ENCODE measurements at regions not wholly inside any gene's neighbourhood (a gene's known extent, or its start where the extent isn't known, plus 50 kb on each side); places are given as distances from the start of the nearest gene placed in this dataset.

DNA sequence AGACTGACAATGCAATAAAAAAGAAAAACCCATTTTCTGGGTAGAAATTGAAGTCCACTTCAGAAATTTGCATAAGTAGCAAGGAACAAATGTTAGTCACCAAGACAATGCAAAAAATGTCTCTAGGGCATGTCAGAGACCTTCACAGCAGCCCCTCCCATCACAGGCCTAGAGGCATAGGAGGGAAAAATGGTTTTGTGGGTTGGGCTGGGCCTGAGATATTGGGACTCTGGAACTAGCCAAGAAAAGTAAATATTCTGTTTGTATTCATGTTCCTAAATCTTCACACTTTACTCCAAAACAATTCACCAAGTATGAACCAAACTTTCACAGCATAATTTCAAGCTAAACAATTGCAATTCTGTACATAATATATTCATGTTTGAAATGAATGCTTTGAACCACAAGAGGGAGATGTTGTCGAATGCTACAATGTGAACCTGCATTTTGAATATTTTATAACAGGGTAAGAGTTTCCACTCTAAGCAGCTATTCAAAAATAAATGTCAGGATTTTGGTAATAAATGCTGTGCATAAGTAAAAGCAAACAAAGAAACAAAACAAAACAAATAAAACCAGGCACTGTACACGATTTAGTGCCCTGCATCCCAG, 429.2 kb downstream of the OTOL1 start:
- TF ChIP-seq KAT7 (CRISPR knock-in tag; IDR thresholded peaks at IDR 0.05; ENCODE audit: borderline replicate concordance): no peak
- TF ChIP-seq USF1 (CRISPR knock-in tag; IDR thresholded peaks at IDR 0.05): no peak
- no peak for TF ChIP-seq CTCF (IDR thresholded peaks at IDR 0.05)
- no peak for TF ChIP-seq FOXP1 (CRISPR knock-in tag; IDR thresholded peaks at IDR 0.05; ENCODE audit: borderline replicate concordance)
- no peak for TF ChIP-seq ZNF396 (CRISPR knock-in tag; IDR thresholded peaks at IDR 0.05; ENCODE audit: borderline replicate concordance)
- TF ChIP-seq USF2 (CRISPR knock-in tag; IDR thresholded peaks at IDR 0.05): no peak
- TF ChIP-seq ZBTB43 (CRISPR knock-in tag; IDR thresholded peaks at IDR 0.05): no peak
- TF ChIP-seq CREB1 (CRISPR knock-in tag; IDR thresholded peaks at IDR 0.05): no peak

Data from WTC11 (cell line).